D721Med (cell line): ENCODE measurements at regions not wholly inside any gene's neighbourhood (a gene's known extent, or its start where the extent isn't known, plus 50 kb on each side); places are given as distances from the start of the nearest gene placed in this dataset.

Source experiments
- DNase-seq: peaks from one replicate; pipeline ENCODE4 v3.0.0; 2011; ENCODE audit warnings: low spot score; ENCODE audit not compliant: insufficient read length
- FAIRE-seq: peaks from 2 replicates; lab custom pipeline; 2011; peaks lifted over from hg19 to GRCh38; lab: Jason Lieb, UNC
- CTCF ChIP-seq: IDR thresholded peaks from 2 replicates; pipeline ENCODE4 v1.5.1; 2012; ENCODE audit warnings: mild to moderate bottlenecking, control low read depth; ENCODE audit not compliant: insufficient read depth; ENCODE audit errors: missing control alignments

- TF ChIP-seq CTCF: no peak
- DNase-seq (no peak), FAIRE-seq (no peak)
Measured at GRCh38 chr1:168433238-168433637, 110.6 kb downstream of the XCL2 start.

- TF ChIP-seq CTCF: no peak
- DNase-seq (no peak), FAIRE-seq (no peak)
Measured at GRCh38 chr1:168431882-168432281, 111.9 kb downstream of the XCL2 start.

- DNase-seq (no peak), FAIRE-seq (no peak)
- no peak for TF ChIP-seq CTCF
Measured at GRCh38 chr1:168430321-168430720, 113.5 kb downstream of the XCL2 start.

GRCh38 chr1:168428063-168428731, 115.6 kb downstream of the XCL2 start:
- DNase-seq: no peak
- no peak for TF ChIP-seq CTCF
- no peak for FAIRE-seq

- TF ChIP-seq CTCF: no peak
- no peak for FAIRE-seq
- DNase-seq: no peak
Measured at GRCh38 chr1:168427051-168427450, 116.7 kb downstream of the XCL2 start.

GRCh38 chr1:168424281-168424680, 119.5 kb downstream of the XCL2 start:
- DNase-seq (no peak), FAIRE-seq (no peak)
- no peak for TF ChIP-seq CTCF

GRCh38 chr1:168422203-168422847, 121.5 kb downstream of the XCL2 start:
- DNase-seq (no peak), FAIRE-seq (no peak)
- TF ChIP-seq CTCF: no peak
